GM10248 (cell line): ENCODE measurements at regions not wholly inside any gene's neighbourhood (a gene's known extent, or its start where the extent isn't known, plus 50 kb on each side); places are given as distances from the start of the nearest gene placed in this dataset.

Experiments used
- CTCF ChIA-PET: fragments of 300-600 bp; sonication (Branson Sonifier 250); formaldehyde crosslinking; extraction: SDS; loops from one replicate; lab custom pipeline; 2021; ENCODE audit warnings: antibody characterized with exemption; lab: Yijun Ruan, JAX
- POLR2A ChIA-PET: fragments of 350-650 bp; sonication (Branson Sonifier 250); formaldehyde crosslinking; extraction: SDS; loops from one replicate; lab custom pipeline; 2020; ENCODE audit warnings: antibody characterized with exemption; lab: Yijun Ruan, JAX
- DNase-seq: peaks from one replicate; pipeline ENCODE4 v3.0.0; 2012; ENCODE audit errors: extremely low spot score
- TF ChIP-seq, protein P1 (sequence below): IDR thresholded peaks from 2 replicates; pipeline ENCODE4 v1.5.1; 2012; ENCODE audit warnings: mild to moderate bottlenecking, low read depth; ENCODE audit errors: extremely low read depth, missing control alignments, control extremely low read depth

DNA sequence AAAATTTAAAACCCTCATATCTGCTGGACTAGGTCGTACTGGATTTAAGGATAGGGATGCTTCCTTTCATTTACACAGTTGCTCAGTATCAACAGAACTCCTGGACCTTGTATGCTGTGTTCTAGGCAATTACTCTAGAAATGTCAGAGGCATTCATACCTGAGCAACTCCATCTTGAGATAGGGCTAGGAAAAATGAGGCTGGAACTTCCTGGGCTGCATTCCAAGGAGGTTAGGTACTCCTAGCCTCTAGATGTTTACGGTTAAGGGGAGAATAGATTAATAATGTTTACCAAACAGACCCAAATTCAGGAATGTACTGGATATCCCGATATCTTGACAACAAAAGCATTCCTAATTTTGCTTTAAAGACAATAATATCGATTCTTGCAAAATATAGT is 84.7 kb upstream of the NLGN4X start:
- ChIA-PET CTCF (no interaction called here), POLR2A (no interaction called here)
- TF ChIP-seq, protein P1, sequence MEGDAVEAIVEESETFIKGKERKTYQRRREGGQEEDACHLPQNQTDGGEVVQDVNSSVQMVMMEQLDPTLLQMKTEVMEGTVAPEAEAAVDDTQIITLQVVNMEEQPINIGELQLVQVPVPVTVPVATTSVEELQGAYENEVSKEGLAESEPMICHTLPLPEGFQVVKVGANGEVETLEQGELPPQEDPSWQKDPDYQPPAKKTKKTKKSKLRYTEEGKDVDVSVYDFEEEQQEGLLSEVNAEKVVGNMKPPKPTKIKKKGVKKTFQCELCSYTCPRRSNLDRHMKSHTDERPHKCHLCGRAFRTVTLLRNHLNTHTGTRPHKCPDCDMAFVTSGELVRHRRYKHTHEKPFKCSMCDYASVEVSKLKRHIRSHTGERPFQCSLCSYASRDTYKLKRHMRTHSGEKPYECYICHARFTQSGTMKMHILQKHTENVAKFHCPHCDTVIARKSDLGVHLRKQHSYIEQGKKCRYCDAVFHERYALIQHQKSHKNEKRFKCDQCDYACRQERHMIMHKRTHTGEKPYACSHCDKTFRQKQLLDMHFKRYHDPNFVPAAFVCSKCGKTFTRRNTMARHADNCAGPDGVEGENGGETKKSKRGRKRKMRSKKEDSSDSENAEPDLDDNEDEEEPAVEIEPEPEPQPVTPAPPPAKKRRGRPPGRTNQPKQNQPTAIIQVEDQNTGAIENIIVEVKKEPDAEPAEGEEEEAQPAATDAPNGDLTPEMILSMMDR = no peak
- no peak for DNase-seq

DNA sequence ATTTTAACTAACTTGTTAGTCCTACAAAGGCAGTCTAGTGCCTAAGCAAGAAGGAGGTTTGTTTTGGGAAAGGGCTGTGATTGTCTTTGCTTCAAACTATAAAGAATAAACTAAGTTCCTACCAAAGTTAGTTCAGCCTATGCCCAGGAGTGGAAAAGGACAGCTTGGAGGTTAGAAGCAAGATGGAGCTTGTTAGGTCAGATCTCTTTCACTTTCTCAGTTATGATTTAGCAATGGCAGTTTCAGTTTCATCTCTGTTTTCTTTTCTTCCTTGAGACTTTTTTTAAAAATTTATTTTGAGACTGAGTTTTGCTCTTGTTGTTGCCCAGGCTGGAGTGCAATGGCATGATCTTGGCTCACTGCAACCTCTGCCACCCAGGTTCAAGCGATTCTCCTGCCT is 82.9 kb upstream of the NLGN4X start:
- ChIA-PET POLR2A (no interaction called here), CTCF (no interaction called here)
- DNase-seq = no peak
- TF ChIP-seq, protein P1 = no peak

DNA sequence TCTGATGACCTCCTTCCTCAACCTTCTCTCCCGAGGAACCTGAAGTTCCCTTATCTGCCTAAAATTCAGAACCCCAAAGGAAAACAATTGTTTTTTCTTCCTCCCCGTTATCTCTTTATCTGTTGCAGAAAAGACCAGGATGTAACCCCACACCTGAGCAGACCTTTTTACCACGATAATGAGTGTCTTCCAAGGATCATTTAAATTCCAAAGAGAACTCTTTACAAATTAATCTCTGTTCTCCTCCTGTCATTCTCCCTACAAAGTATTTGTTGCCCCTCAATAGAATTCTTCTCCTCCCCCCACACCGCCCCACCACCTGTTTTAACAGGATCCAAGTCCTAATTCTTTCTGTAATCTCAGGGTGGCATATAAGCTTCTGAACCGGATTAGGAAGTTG is 78.5 kb upstream of the NLGN4X start:
- ChIA-PET POLR2A (no interaction called here), CTCF (no interaction called here)
- no peak for DNase-seq
- TF ChIP-seq, protein P1 = no peak

DNA sequence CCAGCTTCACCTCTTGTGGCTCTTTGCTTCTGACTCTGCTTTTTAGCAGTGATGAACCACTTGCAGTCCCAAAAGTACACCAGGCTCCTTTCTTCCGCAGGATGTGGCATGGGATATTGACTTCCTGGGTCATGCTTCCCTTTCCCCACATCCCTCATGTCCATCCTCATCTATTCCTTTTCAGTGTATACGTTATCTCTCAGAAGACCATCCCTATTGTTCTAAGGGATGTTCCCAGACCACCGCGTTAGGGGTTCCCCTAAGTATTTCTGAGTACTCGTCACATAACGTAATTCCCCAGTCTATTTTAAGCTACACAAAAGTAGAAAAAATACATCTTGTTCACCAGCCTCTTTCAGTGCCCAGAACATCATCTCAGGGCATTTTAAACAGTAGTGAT is 71.1 kb upstream of the NLGN4X start:
- TF ChIP-seq, protein P1 = no peak
- CTCF ChIA-PET = no interaction called here
- POLR2A ChIA-PET = no interaction called here

DNA sequence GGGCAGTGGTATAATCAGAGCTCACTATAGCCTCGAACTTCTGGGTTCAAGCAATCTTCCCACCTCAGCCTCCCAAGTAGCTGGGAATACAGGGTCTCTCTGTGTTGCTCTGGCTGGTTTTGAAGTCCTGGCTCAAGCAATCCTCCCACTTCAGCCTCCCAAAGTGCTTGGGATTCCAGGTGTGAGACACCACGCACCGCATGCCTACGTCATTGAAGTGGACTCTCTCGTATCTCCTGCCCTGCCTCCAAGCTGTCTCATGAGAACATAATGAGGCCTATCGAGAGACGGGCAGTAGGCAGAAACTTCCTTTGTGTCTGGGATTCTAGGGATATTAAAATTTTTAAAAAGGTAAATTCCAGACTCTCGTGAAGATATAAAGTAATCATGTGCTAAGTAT is 65.0 kb upstream of the NLGN4X start:
- ChIA-PET POLR2A (no interaction called here), CTCF (no interaction called here)
- TF ChIP-seq, protein P1 = no peak
- no peak for DNase-seq

More for the DNA sequence above, 71.1 kb upstream of the NLGN4X start:
- no peak for DNase-seq

DNA sequence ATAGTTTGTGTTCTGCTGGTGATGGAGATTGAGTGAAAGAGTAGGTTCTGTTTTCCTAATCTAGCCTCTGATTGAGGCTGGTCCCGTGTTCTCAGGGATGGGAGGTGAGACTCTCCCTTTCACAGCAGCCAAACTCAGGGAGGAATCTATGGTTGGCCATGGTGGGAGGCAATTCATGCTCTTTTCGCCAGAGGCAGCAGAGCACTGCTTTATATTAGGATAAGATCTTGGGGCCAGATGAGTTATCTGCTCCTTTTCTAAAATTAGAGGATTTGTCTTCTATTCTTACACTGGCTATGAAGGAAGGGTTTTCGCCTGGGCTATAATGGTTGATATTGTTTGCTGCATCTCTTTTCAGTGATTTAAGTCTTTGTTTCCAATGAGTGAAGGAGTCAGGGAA is 63.9 kb upstream of the NLGN4X start:
- ChIA-PET POLR2A (no interaction called here), CTCF (no interaction called here)
- TF ChIP-seq, protein P1 = no peak
- no peak for DNase-seq

DNA sequence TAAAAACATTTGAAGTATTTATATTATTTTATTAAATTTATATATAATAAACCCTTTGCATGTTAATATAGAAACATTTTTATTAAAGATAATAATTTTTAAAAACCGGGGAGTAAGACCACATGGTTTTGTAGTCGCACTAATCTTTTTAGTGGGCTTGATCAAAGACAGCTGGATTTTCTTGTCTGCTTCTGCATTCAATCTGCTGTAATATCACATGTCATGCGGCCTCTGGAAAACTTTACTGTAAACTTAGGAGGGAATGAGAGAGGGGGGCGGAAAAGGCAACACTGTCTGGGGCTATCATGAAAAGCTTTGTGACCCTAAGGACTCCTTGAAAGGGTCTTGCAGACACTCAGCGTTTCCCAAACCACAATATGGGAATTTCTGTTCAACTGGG is 62.8 kb upstream of the NLGN4X start:
- ChIA-PET POLR2A (no interaction called here), CTCF (no interaction called here)
- TF ChIP-seq, protein P1 = no peak
- DNase-seq = no peak
